ENCODE measurements at regions not wholly inside any gene's neighbourhood (a gene's known extent, or its start where the extent isn't known, plus 50 kb on each side); places are given as distances from the start of the nearest gene placed in this dataset.

DNA sequence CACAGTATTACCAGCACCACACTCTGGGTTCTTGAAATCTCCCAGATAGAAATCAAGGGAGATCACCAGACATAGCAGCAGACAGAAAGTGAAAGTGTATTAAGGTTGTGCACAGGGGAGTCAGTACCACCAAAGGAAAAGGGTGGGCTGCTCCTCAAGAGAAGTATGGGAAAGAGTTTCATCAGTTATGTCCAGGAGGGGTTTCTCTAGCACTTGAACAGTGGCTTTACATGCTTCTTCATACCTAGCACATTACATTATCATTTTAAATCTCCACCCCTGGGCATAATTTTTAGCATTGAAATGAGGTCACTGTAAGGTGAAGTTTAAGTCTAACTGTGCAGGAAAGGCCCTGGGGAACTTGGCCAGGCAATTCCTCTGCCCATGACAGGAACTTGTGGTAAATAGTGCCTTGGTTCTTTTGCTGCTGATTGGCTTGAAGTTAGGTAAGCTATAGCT, 601.0 kb downstream of the NUF2 start:
- no peak for TF ChIP-seq EZH2 (IDR thresholded peaks at IDR 0.05; ENCODE audit: insufficient read depth, low read length)
- TF ChIP-seq, protein P1, sequence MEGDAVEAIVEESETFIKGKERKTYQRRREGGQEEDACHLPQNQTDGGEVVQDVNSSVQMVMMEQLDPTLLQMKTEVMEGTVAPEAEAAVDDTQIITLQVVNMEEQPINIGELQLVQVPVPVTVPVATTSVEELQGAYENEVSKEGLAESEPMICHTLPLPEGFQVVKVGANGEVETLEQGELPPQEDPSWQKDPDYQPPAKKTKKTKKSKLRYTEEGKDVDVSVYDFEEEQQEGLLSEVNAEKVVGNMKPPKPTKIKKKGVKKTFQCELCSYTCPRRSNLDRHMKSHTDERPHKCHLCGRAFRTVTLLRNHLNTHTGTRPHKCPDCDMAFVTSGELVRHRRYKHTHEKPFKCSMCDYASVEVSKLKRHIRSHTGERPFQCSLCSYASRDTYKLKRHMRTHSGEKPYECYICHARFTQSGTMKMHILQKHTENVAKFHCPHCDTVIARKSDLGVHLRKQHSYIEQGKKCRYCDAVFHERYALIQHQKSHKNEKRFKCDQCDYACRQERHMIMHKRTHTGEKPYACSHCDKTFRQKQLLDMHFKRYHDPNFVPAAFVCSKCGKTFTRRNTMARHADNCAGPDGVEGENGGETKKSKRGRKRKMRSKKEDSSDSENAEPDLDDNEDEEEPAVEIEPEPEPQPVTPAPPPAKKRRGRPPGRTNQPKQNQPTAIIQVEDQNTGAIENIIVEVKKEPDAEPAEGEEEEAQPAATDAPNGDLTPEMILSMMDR (IDR thresholded peaks at IDR 0.05; ENCODE audit: insufficient read depth, low read depth, low read length), result no peak

Data from astrocyte (in vitro differentiated cells and primary cell).